Liver (tissue), 8 donors: ENCODE measurements at regions not wholly inside any gene's neighbourhood (a gene's known extent, or its start where the extent isn't known, plus 50 kb on each side); places are given as distances from the start of the nearest gene placed in this dataset.

ENCODE experiments used
- DNase-seq: peaks from one replicate; pipeline ENCODE4 v3.0.0-alpha.2; 2017; ENCODE audit warnings: low spot score
- H3K27ac ChIP-seq, 2 donors: one replicate each; pipeline ENCODE4 v1.7.0; 2013; ENCODE audit warnings: inconsistent platforms in 2 of 2, low read length in 2 of 2, control low read depth in 1 of 2, low read depth in 1 of 2, mild to moderate bottlenecking in 1 of 2
- H3K27me3 ChIP-seq, 4 donors: one replicate each; pipeline versions ENCODE4 v1.6.1 to v1.7.0; 2013; ENCODE audit warnings: low read length in 3 of 4, inconsistent platforms in 1 of 4, mild to moderate bottlenecking in 1 of 4, moderate library complexity in 1 of 4; ENCODE audit not compliant: control insufficient read depth in 4 of 4, insufficient read depth in 4 of 4
- H3K36me3 ChIP-seq, 4 donors: one replicate each; pipeline versions ENCODE4 v1.6.1 to v1.7.0; 2013; ENCODE audit warnings: low read length in 3 of 4, mild to moderate bottlenecking in 3 of 4, low read depth in 1 of 4, moderate library complexity in 1 of 4; ENCODE audit not compliant: control insufficient read depth in 4 of 4, insufficient read depth in 3 of 4
- H3K4me1 ChIP-seq, 4 donors: one replicate each; pipeline versions ENCODE4 v1.6.1 to v1.7.0; 2013; ENCODE audit warnings: low read length in 3 of 4, mild to moderate bottlenecking in 3 of 4, moderate library complexity in 1 of 4; ENCODE audit not compliant: control insufficient read depth in 4 of 4, insufficient read depth in 4 of 4
- H3K4me3 ChIP-seq, 3 donors: one replicate each; pipeline versions ENCODE4 v1.6.1 to v1.7.0; 2013; ENCODE audit warnings: low read length in 3 of 3, control low read depth in 1 of 3, low read depth in 1 of 3, mild to moderate bottlenecking in 1 of 3
- H3K9ac ChIP-seq, 2 donors: one replicate each; pipeline ENCODE4 v1.7.0; 2013; ENCODE audit warnings: low read length in 2 of 2, mild to moderate bottlenecking in 2 of 2, moderate library complexity in 2 of 2, control low read depth in 1 of 2, low read depth in 1 of 2
- H3K9me3 ChIP-seq, 4 donors: one replicate each; pipeline versions ENCODE4 v1.6.1 to v1.7.0; 2013; ENCODE audit warnings: low read length in 3 of 4; ENCODE audit not compliant: control insufficient read depth in 4 of 4
- FOXA1 ChIP-seq: IDR thresholded peaks from 2 replicates; pipeline ENCODE4 v1.6.1; 2016; ENCODE audit warnings: antibody characterized with exemption
- FOXA2 ChIP-seq: IDR thresholded peaks from 2 replicates; pipeline ENCODE4 v1.6.1; 2016; ENCODE audit warnings: antibody characterized with exemption
- GABPA ChIP-seq, 2 donors: IDR thresholded peaks in 1 of 2; conservative IDR thresholded peaks in 1 of 2; 2 replicates each; pipeline ENCODE4 v1.6.1; 2016; ENCODE audit warnings: antibody characterized with exemption in 2 of 2, mild to moderate bottlenecking in 1 of 2, moderate library complexity in 1 of 2
- HNF4A ChIP-seq, 2 donors: conservative IDR thresholded peaks; 2 replicates each; pipeline ENCODE4 v1.6.1; 2016; ENCODE audit warnings: antibody characterized with exemption in 2 of 2, mild to moderate bottlenecking in 2 of 2
- HNF4G ChIP-seq: IDR thresholded peaks from 2 replicates; pipeline ENCODE4 v1.6.1; 2016; ENCODE audit warnings: antibody characterized with exemption
- JUND ChIP-seq, 2 donors: IDR thresholded peaks; 2 replicates each; pipeline ENCODE4 v1.6.1; 2016; ENCODE audit warnings: antibody characterized with exemption in 2 of 2
- NR2F2 ChIP-seq: IDR thresholded peaks from 2 replicates; pipeline ENCODE4 v1.6.1; 2016; ENCODE audit warnings: antibody characterized with exemption
- RAD21 ChIP-seq, 2 donors: IDR thresholded peaks; 2 replicates each; pipeline ENCODE4 v1.6.1; 2016; ENCODE audit warnings: antibody characterized with exemption in 2 of 2, mild to moderate bottlenecking in 2 of 2
- RXRA ChIP-seq, 2 donors: IDR thresholded peaks; 2 replicates each; pipeline ENCODE4 v1.6.1; 2017 to 2018; ENCODE audit warnings: antibody characterized with exemption in 2 of 2, mild to moderate bottlenecking in 1 of 2
- TAF1 ChIP-seq: conservative IDR thresholded peaks from 2 replicates; pipeline ENCODE4 v1.6.1; 2016; ENCODE audit warnings: antibody characterized with exemption, mild to moderate bottlenecking
- YY1 ChIP-seq: IDR thresholded peaks from 2 replicates; pipeline ENCODE4 v1.6.1; 2016; ENCODE audit warnings: antibody characterized with exemption, mild to moderate bottlenecking
- WGBS: extraction: QIAGEN DNeasy Blood & Tissue Kit; methylation state at CpG from one replicate; pipeline ENCODE4 v1.1.7; 2013; 5-methylcytosine and 5-hydroxymethylcytosine counted together
- TF ChIP-seq, protein P1 (sequence below): IDR thresholded peaks from 2 replicates; pipeline ENCODE4 v1.6.1; 2016; ENCODE audit warnings: antibody characterized with exemption
- TF ChIP-seq, protein P2 (sequence below): IDR thresholded peaks from 2 replicates; pipeline ENCODE4 v1.6.1; 2016; ENCODE audit warnings: antibody characterized with exemption
- TF ChIP-seq, protein P3 (sequence below): fragments of 150-350 bp; IDR thresholded peaks from 2 replicates; pipeline ENCODE4 v1.5.1; 2017; ENCODE audit warnings: improper control_type of control experiment, low read depth, low read length; ENCODE audit not compliant: missing input control
- TF ChIP-seq, protein P4 (sequence below): IDR thresholded peaks from 2 replicates; pipeline ENCODE4 v1.6.1; 2016; ENCODE audit warnings: antibody characterized with exemption, mild to moderate bottlenecking
- TF ChIP-seq, protein P5 (sequence below): IDR thresholded peaks from 2 replicates; pipeline ENCODE4 v1.6.1; 2016; ENCODE audit warnings: antibody characterized with exemption
- donor health status: healthy.
- donor health status: healthy.
- donor health status: healthy.
- donor health status: healthy.
- donor health status: healthy.

DNA sequence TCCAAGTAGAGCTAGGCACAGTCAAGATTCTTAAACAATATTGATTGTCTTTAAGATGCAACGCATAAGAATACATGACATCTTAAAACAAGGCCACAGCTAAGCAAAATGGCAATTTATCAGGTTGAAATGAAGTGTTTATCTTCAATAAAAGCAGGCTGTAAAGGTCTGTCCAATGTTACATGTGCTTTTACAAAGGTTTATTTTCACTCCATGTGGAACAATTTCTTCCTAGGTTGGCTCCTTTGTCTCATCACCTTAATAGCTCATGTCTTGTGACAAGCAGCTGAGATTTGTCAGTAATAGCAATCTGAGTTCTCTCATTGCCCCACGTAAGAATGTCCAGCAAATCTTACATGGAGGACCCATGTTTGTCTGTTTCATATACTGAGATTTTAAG is 437.6 kb downstream of the GPAM start (continued):
- no peak for TF ChIP-seq RAD21 (IDR thresholded peaks at IDR 0.05)

DNA sequence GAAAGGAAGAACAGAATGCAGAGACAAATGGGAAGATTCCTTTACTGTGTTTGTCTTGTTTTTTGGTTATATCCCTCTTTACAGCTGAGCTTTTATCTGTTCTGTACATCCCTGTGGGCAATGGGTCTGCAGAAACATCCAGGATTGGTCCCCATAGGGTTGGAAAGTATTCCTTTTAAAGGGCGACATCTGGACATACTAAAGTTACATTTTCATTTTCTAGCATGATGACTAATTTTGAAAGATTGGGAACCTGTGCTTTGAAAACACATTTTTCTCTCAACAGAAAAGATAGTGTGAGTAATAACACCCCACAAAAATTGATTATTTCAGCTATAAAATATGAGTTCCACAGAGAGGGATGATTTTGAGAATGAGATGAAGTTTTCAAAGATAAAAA is 435.8 kb downstream of the GPAM start:
- Histone ChIP-seq H3K27me3 (no peaks in the 10 kb centered on the region), H3K36me3 (no peaks in the 10 kb centered on the region), H3K4me3 (no peak overlapping the region), H3K9me3 (no peaks in the 10 kb centered on the region), H3K4me1 (no peaks in the 10 kb centered on the region), H3K9ac (no peak overlapping the region), H3K27ac (no peak overlapping the region)
- DNase-seq = no peak
- WGBS = 95% methylated on average over 1 of the region's 1 CpG
- no peak for TF ChIP-seq FOXA1
- TF ChIP-seq HNF4G = no peak
- no peak for TF ChIP-seq RAD21 (IDR thresholded peaks at IDR 0.05)
- no peak for TF ChIP-seq JUND (IDR thresholded peaks at IDR 0.05)
- TF ChIP-seq TAF1 = no peak
- TF ChIP-seq, protein P1, sequence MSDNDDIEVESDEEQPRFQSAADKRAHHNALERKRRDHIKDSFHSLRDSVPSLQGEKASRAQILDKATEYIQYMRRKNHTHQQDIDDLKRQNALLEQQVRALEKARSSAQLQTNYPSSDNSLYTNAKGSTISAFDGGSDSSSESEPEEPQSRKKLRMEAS = no peak
- no peak for TF ChIP-seq HNF4A (conservative IDR thresholded peaks at IDR 0.05)
- TF ChIP-seq, protein P2, sequence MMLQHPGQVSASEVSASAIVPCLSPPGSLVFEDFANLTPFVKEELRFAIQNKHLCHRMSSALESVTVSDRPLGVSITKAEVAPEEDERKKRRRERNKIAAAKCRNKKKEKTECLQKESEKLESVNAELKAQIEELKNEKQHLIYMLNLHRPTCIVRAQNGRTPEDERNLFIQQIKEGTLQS = no peak
- no peak for TF ChIP-seq YY1
- TF ChIP-seq, protein P3, sequence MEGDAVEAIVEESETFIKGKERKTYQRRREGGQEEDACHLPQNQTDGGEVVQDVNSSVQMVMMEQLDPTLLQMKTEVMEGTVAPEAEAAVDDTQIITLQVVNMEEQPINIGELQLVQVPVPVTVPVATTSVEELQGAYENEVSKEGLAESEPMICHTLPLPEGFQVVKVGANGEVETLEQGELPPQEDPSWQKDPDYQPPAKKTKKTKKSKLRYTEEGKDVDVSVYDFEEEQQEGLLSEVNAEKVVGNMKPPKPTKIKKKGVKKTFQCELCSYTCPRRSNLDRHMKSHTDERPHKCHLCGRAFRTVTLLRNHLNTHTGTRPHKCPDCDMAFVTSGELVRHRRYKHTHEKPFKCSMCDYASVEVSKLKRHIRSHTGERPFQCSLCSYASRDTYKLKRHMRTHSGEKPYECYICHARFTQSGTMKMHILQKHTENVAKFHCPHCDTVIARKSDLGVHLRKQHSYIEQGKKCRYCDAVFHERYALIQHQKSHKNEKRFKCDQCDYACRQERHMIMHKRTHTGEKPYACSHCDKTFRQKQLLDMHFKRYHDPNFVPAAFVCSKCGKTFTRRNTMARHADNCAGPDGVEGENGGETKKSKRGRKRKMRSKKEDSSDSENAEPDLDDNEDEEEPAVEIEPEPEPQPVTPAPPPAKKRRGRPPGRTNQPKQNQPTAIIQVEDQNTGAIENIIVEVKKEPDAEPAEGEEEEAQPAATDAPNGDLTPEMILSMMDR = no peak
- TF ChIP-seq FOXA2 = no peak
- no peak for TF ChIP-seq NR2F2
- TF ChIP-seq, protein P4, sequence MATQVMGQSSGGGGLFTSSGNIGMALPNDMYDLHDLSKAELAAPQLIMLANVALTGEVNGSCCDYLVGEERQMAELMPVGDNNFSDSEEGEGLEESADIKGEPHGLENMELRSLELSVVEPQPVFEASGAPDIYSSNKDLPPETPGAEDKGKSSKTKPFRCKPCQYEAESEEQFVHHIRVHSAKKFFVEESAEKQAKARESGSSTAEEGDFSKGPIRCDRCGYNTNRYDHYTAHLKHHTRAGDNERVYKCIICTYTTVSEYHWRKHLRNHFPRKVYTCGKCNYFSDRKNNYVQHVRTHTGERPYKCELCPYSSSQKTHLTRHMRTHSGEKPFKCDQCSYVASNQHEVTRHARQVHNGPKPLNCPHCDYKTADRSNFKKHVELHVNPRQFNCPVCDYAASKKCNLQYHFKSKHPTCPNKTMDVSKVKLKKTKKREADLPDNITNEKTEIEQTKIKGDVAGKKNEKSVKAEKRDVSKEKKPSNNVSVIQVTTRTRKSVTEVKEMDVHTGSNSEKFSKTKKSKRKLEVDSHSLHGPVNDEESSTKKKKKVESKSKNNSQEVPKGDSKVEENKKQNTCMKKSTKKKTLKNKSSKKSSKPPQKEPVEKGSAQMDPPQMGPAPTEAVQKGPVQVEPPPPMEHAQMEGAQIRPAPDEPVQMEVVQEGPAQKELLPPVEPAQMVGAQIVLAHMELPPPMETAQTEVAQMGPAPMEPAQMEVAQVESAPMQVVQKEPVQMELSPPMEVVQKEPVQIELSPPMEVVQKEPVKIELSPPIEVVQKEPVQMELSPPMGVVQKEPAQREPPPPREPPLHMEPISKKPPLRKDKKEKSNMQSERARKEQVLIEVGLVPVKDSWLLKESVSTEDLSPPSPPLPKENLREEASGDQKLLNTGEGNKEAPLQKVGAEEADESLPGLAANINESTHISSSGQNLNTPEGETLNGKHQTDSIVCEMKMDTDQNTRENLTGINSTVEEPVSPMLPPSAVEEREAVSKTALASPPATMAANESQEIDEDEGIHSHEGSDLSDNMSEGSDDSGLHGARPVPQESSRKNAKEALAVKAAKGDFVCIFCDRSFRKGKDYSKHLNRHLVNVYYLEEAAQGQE = no peak
- TF ChIP-seq, protein P5, sequence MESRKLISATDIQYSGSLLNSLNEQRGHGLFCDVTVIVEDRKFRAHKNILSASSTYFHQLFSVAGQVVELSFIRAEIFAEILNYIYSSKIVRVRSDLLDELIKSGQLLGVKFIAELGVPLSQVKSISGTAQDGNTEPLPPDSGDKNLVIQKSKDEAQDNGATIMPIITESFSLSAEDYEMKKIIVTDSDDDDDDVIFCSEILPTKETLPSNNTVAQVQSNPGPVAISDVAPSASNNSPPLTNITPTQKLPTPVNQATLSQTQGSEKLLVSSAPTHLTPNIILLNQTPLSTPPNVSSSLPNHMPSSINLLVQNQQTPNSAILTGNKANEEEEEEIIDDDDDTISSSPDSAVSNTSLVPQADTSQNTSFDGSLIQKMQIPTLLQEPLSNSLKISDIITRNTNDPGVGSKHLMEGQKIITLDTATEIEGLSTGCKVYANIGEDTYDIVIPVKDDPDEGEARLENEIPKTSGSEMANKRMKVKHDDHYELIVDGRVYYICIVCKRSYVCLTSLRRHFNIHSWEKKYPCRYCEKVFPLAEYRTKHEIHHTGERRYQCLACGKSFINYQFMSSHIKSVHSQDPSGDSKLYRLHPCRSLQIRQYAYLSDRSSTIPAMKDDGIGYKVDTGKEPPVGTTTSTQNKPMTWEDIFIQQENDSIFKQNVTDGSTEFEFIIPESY = no peak
- TF ChIP-seq RXRA (IDR thresholded peaks at IDR 0.05) = no peak

DNA sequence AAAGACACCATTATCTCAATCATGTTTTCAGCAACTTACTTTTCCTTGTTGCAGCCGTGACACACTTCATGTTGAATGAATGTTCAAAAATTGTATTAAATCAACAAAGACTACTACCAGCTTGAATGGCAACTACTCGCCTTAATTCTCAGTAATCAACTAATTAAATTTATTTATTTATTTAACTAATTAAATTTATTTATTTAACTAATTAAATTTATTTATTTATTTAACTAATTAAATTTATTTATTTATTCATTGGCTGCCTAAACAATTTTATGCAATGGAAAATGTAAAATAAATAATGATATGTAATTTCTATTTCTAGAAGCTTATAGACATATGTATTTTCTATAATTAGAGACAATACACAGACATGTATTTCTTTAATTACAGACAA is 435.4 kb downstream of the GPAM start:
- Histone ChIP-seq H3K4me3 (no peak overlapping the region), H3K27ac (no peak overlapping the region), H3K36me3 (no peaks in the 10 kb centered on the region), H3K4me1 (no peaks in the 10 kb centered on the region), H3K27me3 (no peaks in the 10 kb centered on the region), H3K9me3 (no peaks in the 10 kb centered on the region), H3K9ac (no peak overlapping the region)
- WGBS = 89% methylated on average over 2 of the region's 2 CpGs
- no peak for TF ChIP-seq HNF4G
- TF ChIP-seq JUND (IDR thresholded peaks at IDR 0.05) = no peak
- no peak for TF ChIP-seq GABPA (IDR thresholded peaks at IDR 0.05 in 1 of 2, conservative IDR thresholded peaks at IDR 0.05 in 1 of 2)
- TF ChIP-seq FOXA2 = no peak
- TF ChIP-seq, protein P4 = no peak
- no peak for TF ChIP-seq RXRA (IDR thresholded peaks at IDR 0.05)
- DNase-seq = no peak
